GM12891 (cell line): ENCODE measurements at regions not wholly inside any gene's neighbourhood (a gene's known extent, or its start where the extent isn't known, plus 50 kb on each side); places are given as distances from the start of the nearest gene placed in this dataset.

Experiments
- DNase-seq: peaks from one replicate; pipeline ENCODE4 v3.0.0; 2011; ENCODE audit warnings: low spot score; ENCODE audit not compliant: insufficient read length
- FAIRE-seq: peaks from 2 replicates; lab custom pipeline; 2011; peaks lifted over from hg19 to GRCh38; lab: Jason Lieb, UNC
- PAX5 ChIP-seq: IDR thresholded peaks from 2 replicates; pipeline ENCODE4 v1.6.1; 2011; ENCODE audit warnings: low read length, moderate library complexity, mild to moderate bottlenecking; ENCODE audit not compliant: insufficient read depth, severe bottlenecking
- POLR2A ChIP-seq: IDR thresholded peaks from 2 replicates; pipeline ENCODE4 v1.6.1; 2011; ENCODE audit warnings: low read depth, low read length, control low read depth
- POLR2AphosphoS5 ChIP-seq: IDR thresholded peaks from 2 replicates; pipeline ENCODE4 v1.6.1; 2011; ENCODE audit warnings: low read depth, low read length, control low read depth
- POU2F2 ChIP-seq: IDR thresholded peaks from 2 replicates; pipeline ENCODE4 v1.6.1; 2011; ENCODE audit warnings: low read depth, mild to moderate bottlenecking, control low read depth, low read length, moderate library complexity
- SPI1 ChIP-seq: IDR thresholded peaks from 2 replicates; pipeline ENCODE4 v1.6.1; 2011; ENCODE audit warnings: low read depth, low read length, control low read depth
- TAF1 ChIP-seq: IDR thresholded peaks from 2 replicates; pipeline ENCODE4 v1.6.1; 2011; ENCODE audit warnings: low read depth, low read length, control low read depth

DNA sequence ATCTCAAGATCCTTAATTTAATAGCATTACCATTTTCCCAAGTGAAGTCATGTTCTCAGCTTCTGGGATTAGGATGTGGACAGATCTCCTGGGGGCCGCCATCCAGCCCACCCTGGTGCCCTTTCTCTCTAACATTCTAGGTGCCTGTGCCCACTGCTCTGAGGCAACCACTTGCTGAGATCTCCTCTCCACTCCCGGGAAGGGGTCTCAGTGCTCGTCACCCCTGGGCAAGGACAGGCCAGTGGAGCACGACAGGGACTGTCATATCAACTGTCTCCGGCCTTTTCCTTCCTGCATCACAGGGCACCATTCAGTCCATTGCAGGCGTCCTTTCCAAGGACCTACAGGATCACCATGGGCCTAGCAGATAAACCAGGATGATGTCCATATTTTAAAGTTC, 304.8 kb downstream of the AJAP1 start:
- FAIRE-seq, result no peak
- TF ChIP-seq POLR2AphosphoS5 (no peak), POU2F2 (no peak), POLR2A (no peak), TAF1 (no peak)
- DNase-seq, result no peak

GRCh38 chr1:4957027-4957426, 302.6 kb downstream of the AJAP1 start:
- no peak for FAIRE-seq
- no peak for DNase-seq
- TF ChIP-seq POLR2AphosphoS5 (no peak), POLR2A (no peak), TAF1 (no peak), SPI1 (no peak), PAX5 (no peak), POU2F2 (no peak)

GRCh38 chr1:4954392-4954791, 300.0 kb downstream of the AJAP1 start:
- DNase-seq (no peak), FAIRE-seq (no peak)
- TF ChIP-seq POLR2A (no peak), POU2F2 (no peak), PAX5 (no peak), TAF1 (no peak)

GRCh38 chr1:4951601-4952000, 297.2 kb downstream of the AJAP1 start:
- TF ChIP-seq POU2F2, result no peak
- no peak for TF ChIP-seq PAX5
- no peak for TF ChIP-seq POLR2AphosphoS5
- no peak for TF ChIP-seq SPI1
- TF ChIP-seq TAF1, result no peak
- no peak for TF ChIP-seq POLR2A
- DNase-seq, result no peak
- no peak for FAIRE-seq

DNA sequence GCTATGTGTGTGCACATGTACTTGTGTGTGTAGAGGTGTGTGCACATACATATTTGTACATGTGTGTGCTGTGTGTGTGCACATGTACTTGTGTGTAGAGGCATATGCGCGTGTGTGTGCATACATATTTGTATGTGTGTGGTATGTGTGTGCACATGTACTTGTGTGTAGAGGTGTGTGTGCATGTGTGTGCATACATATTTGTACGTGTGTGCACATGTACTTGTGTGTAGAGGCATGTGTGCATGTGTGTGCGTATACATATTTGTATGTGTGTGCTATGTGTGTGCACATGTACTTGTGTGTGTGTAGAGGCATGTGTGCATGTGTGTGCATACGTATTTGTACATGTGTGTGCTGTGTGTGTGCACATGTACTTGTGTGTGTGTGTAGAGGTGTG, 291.9 kb downstream of the AJAP1 start:
- DNase-seq, result no peak
- no peak for FAIRE-seq
- TF ChIP-seq TAF1, result no peak

DNA sequence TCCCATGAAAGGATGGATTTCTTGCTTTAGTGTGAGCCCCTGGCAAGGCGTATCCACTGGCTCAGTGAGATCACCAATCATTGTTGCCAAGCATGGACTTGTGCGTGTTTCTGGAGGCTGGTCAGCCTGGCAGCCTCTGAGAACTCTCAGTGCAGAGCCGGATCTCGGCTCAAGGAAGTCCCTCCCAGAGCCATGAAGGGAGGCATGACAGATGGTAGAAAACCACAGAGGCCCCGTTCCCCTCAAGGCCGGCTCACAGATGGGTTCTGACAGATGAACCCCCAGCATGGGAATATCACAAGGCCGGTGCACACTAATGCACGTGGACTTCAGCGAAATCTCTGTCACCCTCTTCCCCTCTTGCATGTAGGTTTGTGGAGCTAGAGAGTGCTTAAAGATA, 290.5 kb downstream of the AJAP1 start:
- no peak for TF ChIP-seq TAF1
- TF ChIP-seq PAX5, result no peak
- TF ChIP-seq SPI1, result no peak
- no peak for TF ChIP-seq POLR2A
- TF ChIP-seq POLR2AphosphoS5, result no peak
- no peak for TF ChIP-seq POU2F2
- DNase-seq, result no peak
- no peak for FAIRE-seq

GRCh38 chr1:4944072-4944471, 289.7 kb downstream of the AJAP1 start:
- no peak for TF ChIP-seq POU2F2
- TF ChIP-seq PAX5, result no peak
- no peak for TF ChIP-seq POLR2AphosphoS5
- no peak for TF ChIP-seq SPI1
- TF ChIP-seq TAF1, result no peak
- TF ChIP-seq POLR2A, result no peak
- DNase-seq, result no peak
- no peak for FAIRE-seq

DNA sequence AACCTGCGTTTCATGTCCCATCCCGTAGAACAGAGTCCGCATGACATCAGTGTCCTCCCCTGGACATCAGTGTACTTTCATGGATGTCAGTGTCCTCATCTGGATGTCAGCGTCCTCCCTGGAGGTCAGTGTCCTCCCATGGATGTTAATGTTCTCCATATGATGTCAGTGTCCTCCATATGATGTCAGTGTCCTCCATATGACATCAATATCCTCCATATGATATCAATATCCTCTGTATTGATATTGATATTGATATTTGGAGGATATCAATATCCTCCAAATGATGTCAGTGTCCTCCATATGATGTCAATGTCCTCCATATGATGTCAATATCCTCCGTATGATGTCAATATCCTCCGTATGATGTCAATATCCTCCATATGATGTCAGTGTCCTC, 284.9 kb downstream of the AJAP1 start:
- DNase-seq (no peak), FAIRE-seq (peak; percentile 98)

GRCh38 chr1:4937876-4938534, 283.6 kb downstream of the AJAP1 start:
- no peak for FAIRE-seq
- TF ChIP-seq POU2F2 (no peak), POLR2A (no peak), PAX5 (no peak), TAF1 (no peak), SPI1 (no peak)
- no peak for DNase-seq

More for the DNA sequence above, 284.9 kb downstream of the AJAP1 start:
- no peak for TF ChIP-seq POLR2AphosphoS5
- no peak for TF ChIP-seq TAF1
- no peak for TF ChIP-seq POU2F2
- no peak for TF ChIP-seq SPI1
- TF ChIP-seq PAX5, result no peak
- no peak for TF ChIP-seq POLR2A

GRCh38 chr1:4935807-4936206, 281.4 kb downstream of the AJAP1 start:
- TF ChIP-seq POU2F2 (no peak), TAF1 (no peak), PAX5 (no peak), POLR2A (no peak), SPI1 (no peak), POLR2AphosphoS5 (no peak)
- FAIRE-seq, result no peak
- DNase-seq, result no peak
